Ishikawa (cell line): ENCODE measurements at regions not wholly inside any gene's neighbourhood (a gene's known extent, or its start where the extent isn't known, plus 50 kb on each side); places are given as distances from the start of the nearest gene placed in this dataset.

Experiments used
- CREB1 ChIP-seq: IDR thresholded peaks from 2 replicates; pipeline ENCODE4 v1.6.1; 2012; ENCODE audit warnings: low read depth
- EGR1 ChIP-seq: IDR thresholded peaks from 2 replicates; pipeline ENCODE4 v1.6.1; 2012
- EP300 ChIP-seq: IDR thresholded peaks from 2 replicates; pipeline ENCODE4 v1.6.1; 2012; ENCODE audit warnings: borderline replicate concordance
- FOXM1 ChIP-seq: IDR thresholded peaks from 2 replicates; pipeline ENCODE4 v1.6.1; 2012; ENCODE audit warnings: low read depth, borderline replicate concordance
- MAX ChIP-seq: IDR thresholded peaks from 2 replicates; pipeline ENCODE4 v1.6.1; 2012
- RAD21 ChIP-seq: IDR thresholded peaks from 2 replicates; pipeline ENCODE4 v1.6.1; 2012; ENCODE audit warnings: low read depth
- REST ChIP-seq: IDR thresholded peaks from 2 replicates; pipeline ENCODE4 v1.6.1; 2012; ENCODE audit warnings: low read depth, mild to moderate bottlenecking
- USF1 ChIP-seq: IDR thresholded peaks from 2 replicates; pipeline ENCODE4 v1.6.1; 2012
- YY1 ChIP-seq: IDR thresholded peaks from 2 replicates; pipeline ENCODE4 v1.6.1; 2012; ENCODE audit warnings: low read depth

- no peak for TF ChIP-seq REST
- TF ChIP-seq EGR1, result no peak
- no peak for TF ChIP-seq YY1
- no peak for TF ChIP-seq RAD21
- no peak for TF ChIP-seq FOXM1
- no peak for TF ChIP-seq EP300
- no peak for TF ChIP-seq MAX
- TF ChIP-seq USF1, result no peak
- no peak for TF ChIP-seq CREB1
Observed at GRCh38 chr4:18262832-18263231, 241.3 kb upstream of the LCORL start.
